NCI-H1105 (cell line): ENCODE measurements at regions not wholly inside any gene's neighbourhood (a gene's known extent, or its start where the extent isn't known, plus 50 kb on each side); places are given as distances from the start of the nearest gene placed in this dataset.

ENCODE experiments used
- DNase-seq: peaks from one replicate; lab custom pipeline; 2025; lab: John Stamatoyannopoulos, UW

DNA sequence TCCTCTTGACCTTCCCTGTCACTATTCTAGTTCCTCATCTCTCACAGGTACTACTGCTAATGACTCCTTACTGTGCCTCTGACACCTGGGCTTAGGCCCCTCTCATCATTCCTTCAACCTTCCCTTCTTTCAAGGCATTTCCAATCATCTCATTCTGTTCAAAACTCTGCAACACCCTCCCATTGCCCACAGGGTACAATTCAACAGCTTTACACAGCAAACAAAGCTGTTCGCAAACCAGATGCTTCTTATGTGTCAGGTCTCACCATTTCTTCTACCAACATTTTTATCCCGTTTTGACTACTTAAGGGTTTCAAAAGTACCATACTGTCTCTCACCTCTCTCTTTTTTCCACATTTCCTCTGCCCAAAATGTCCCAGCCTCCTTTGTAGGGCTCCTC is 84.4 kb upstream of the ID4 start:
- no peak for DNase-seq

- peak; percentile 56 for DNase-seq
These were observed 83.3 kb upstream of the ID4 start for GRCh38 chr6:19753826-19754225.

DNA sequence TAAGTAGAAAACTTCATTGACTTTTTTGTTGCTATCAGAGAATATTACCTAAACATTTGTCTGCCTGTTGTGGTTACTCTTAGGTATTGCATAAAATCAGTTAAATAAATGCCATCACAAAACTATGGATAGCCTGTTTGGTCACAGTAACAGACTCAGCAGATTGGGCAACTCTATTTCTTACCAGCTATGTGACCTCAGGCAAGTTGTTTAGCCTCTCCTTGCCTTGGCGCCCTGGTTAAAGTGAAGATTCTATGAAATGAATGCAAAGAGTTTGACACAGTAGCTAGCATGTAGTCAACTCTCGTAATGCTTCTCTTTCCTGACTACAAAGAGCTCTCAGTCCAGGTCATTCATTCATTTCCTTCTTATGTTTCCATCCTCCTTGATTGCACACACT is 82.5 kb upstream of the ID4 start:
- no peak for DNase-seq

GRCh38 chr6:19755181-19755580 is 82.0 kb upstream of the ID4 start:
- DNase-seq = no peak

DNA sequence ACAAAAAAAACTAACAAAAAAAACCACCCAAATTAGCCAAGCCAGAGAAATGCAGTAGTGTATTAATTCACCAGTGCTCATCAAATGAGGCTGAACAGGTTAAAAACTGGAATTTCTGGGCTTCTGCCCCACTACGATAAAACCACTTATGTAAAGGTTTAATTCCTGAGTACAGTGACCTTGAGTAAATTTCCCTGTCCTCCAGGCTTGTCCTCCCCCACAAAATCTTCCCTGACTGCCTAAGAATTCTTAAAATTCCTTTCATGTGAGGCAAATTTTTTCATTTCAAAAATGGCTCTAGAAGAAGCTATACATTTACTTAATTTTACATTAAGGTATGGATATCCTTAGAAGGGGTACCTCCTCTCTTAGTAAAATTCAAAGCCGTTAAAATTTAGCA is 80.1 kb upstream of the ID4 start:
- DNase-seq = no peak

DNA sequence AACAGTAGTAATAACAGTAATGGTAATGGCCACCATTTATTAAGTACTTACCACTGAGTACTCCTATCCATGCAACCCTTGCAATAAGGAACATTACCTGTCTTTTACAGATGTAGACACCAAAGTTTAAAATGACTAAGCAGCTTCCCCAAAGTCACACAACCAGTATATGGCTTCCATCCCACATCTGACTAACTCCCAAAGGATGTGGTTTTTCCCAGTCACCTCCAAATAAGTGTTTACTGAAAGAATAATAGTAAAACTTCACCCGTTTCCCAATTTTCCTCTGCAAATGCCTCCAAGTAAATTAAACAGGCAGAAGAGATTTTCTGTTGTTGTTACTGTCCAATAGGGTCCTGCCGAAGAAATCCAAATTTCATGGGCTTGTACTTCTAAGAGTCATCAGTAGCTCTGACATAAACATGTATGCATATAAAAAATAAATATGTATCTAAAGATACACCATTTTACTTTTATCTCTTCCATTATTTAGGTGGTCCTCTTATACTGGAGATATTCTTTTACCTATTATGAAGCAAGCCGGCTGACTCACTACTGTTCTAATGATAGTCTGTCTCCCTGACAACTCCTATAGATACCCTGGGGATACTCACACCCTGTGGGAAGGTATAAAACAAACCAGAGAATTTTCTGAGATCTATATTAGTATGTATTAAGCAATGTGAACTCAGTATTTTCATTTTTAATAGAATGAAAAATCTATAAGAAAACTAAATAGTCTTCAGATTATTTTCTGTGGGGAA is 77.9 kb upstream of the ID4 start:
- DNase-seq = no peak

- DNase-seq = no peak
These were observed 76.0 kb upstream of the ID4 start for GRCh38 chr6:19761121-19761520.

GRCh38 chr6:19771753-19772336 is 65.3 kb upstream of the ID4 start:
- DNase-seq = no peak

- no peak for DNase-seq
These were observed 64.3 kb upstream of the ID4 start for GRCh38 chr6:19772891-19773290.

- DNase-seq = no peak
These were observed 55.9 kb upstream of the ID4 start for GRCh38 chr6:19781269-19781668.

DNA sequence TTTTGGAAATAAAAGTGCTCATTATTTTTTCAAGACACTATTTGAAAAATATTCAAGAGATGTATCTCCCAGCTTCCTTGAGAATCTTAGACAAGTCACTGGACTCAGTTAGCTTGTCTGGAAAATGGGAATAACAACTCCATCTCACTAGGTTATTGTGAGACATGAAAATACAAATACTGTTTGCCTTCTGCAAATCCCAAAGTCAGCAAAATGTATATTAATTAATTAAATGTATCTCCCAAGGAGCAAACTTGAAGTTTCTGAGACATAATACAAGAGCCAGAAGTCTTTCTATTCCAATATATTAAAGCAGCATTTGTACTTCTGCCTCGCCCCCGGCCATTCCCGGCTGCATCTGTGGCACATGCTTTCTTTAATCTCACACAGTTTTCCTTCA is 54.6 kb upstream of the ID4 start:
- no peak for DNase-seq
